ENCODE measurements at regions not wholly inside any gene's neighbourhood (a gene's known extent, or its start where the extent isn't known, plus 50 kb on each side); places are given as distances from the start of the nearest gene placed in this dataset.
"Not testable (repeated sequence)": the region's sequence is repeated elsewhere in the genome, so short reads cannot be mapped to it uniquely, and the experiment has no call there.

- not testable (repeated sequence) for TF ChIP-seq EZH2phosphoT487 (IDR thresholded peaks at IDR 0.05; ENCODE audit: insufficient read depth, low read depth); EZH2 (IDR thresholded peaks at IDR 0.05; ENCODE audit: insufficient read depth, poor library complexity, severe bottlenecking)
Measured at GRCh38 chr3:56934481-56934880, 126.0 kb upstream of the SPATA12 start.
